A204.1 (cell line): ENCODE measurements at regions not wholly inside any gene's neighbourhood (a gene's known extent, or its start where the extent isn't known, plus 50 kb on each side); places are given as distances from the start of the nearest gene placed in this dataset.

ENCODE experiments used
- FAIRE-seq: peaks from 2 replicates; lab custom pipeline; 2012; peaks lifted over from hg19 to GRCh38; lab: Jason Lieb, UNC

GRCh38 chr11:24070435-24070834, 426.4 kb upstream of the LUZP2 start:
- FAIRE-seq: no peak

- FAIRE-seq: no peak
Observed at GRCh38 chr11:24078018-24078417, 418.8 kb upstream of the LUZP2 start.

- FAIRE-seq: no peak
Observed at GRCh38 chr11:24082241-24082640, 414.6 kb upstream of the LUZP2 start.

- FAIRE-seq: no peak
Observed at GRCh38 chr11:24082860-24083259, 414.0 kb upstream of the LUZP2 start.

- FAIRE-seq: no peak
Observed at GRCh38 chr11:24084956-24085355, 411.9 kb upstream of the LUZP2 start.

GRCh38 chr11:24086921-24087320, 409.9 kb upstream of the LUZP2 start:
- FAIRE-seq: no peak

GRCh38 chr11:24091594-24091993, 405.3 kb upstream of the LUZP2 start:
- FAIRE-seq: no peak

- FAIRE-seq: no peak
Observed at GRCh38 chr11:24093375-24093774, 403.5 kb upstream of the LUZP2 start.

GRCh38 chr11:24108609-24109008, 388.2 kb upstream of the LUZP2 start:
- FAIRE-seq: no peak

- FAIRE-seq: no peak
Observed at GRCh38 chr11:24122291-24122690, 374.6 kb upstream of the LUZP2 start.

- FAIRE-seq: no peak
Observed at GRCh38 chr11:24124876-24125275, 372.0 kb upstream of the LUZP2 start.

- no peak for FAIRE-seq
Observed at GRCh38 chr11:24131698-24132097, 365.2 kb upstream of the LUZP2 start.

GRCh38 chr11:24132471-24132870, 364.4 kb upstream of the LUZP2 start:
- FAIRE-seq: no peak

- FAIRE-seq: no peak
Observed at GRCh38 chr11:24134879-24135589, 361.8 kb upstream of the LUZP2 start.

- no peak for FAIRE-seq
Observed at GRCh38 chr11:24142062-24142461, 354.8 kb upstream of the LUZP2 start.

GRCh38 chr11:24145411-24145810, 351.4 kb upstream of the LUZP2 start:
- FAIRE-seq: peak; percentile 53

- no peak for FAIRE-seq
Observed at GRCh38 chr11:24153337-24153736, 343.5 kb upstream of the LUZP2 start.

- FAIRE-seq: no peak
Observed at GRCh38 chr11:24155792-24156191, 341.1 kb upstream of the LUZP2 start.

GRCh38 chr11:24157316-24157715, 339.5 kb upstream of the LUZP2 start:
- no peak for FAIRE-seq

- no peak for FAIRE-seq
Observed at GRCh38 chr11:24161587-24161986, 335.3 kb upstream of the LUZP2 start.

- FAIRE-seq: no peak
Observed at GRCh38 chr11:24163146-24163545, 333.7 kb upstream of the LUZP2 start.

GRCh38 chr11:24163841-24164240, 333.0 kb upstream of the LUZP2 start:
- FAIRE-seq: no peak

GRCh38 chr11:24171869-24172268, 325.0 kb upstream of the LUZP2 start:
- no peak for FAIRE-seq

GRCh38 chr11:24181395-24182047, 315.3 kb upstream of the LUZP2 start:
- FAIRE-seq: no peak
